ENCODE measurements at regions not wholly inside any gene's neighbourhood (a gene's known extent, or its start where the extent isn't known, plus 50 kb on each side); places are given as distances from the start of the nearest gene placed in this dataset.

DNA sequence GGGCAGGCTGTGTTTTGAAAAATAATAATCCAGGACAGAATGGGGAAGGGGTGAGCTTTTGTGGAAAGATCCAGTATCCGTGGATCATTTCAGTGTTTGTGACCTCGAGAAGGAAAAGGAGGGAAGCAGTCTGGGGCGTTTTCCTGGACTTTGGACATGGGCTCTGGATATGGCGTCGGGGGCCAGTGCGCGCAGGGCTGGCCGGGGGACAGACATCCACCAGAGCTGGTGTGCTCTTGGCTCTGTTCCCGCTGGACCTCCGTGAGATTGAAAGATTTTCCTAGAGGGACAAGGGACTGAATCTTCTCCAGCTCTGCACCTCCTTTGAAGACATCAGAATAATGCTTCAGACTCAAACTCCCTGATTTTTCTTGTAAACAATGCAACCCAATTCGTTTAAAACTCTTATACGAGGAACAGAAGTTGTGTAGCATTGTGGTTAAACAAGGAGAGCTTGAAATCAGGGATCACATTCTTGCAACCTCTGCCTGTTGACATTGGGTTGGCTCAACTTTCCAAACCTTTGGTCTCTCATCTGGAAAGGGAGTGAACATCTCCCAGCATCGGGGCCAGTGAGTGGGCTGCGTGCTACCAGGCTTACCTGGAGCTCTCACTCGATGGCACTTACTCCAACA is 75.9 kb downstream of the C16orf95 start:
- Mint-ChIP-seq H3K4me1 (peaks cover 5% of the 10 kb centered on the region), H3K4me3 (no peak overlapping the region), H3K27ac (no peak overlapping the region), H3K36me3 (no peaks in the 10 kb centered on the region), H3K9me3 (no peaks in the 10 kb centered on the region)
- no peak for DNase-seq (ENCODE audit: low spot score in 2 of 2)
- no peak for ATAC-seq

DNA sequence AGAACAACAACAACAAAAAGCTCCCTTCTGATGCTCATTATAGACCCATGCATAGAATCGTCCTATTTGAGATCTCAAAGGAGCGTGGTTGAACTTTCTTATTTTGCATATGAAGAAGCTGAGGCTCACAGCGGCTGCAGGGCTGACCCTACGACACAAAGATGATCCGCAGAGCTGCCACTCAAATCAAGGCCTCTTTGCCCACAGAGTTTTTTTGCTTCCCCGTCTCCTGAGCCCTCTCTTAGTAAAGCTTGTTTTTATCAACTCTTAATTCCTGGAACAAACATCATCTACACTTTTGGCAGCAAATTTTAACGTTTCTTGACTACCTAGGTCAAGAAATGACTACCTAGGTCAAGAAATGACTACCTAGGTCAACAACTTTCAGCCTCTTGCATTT is 73.7 kb downstream of the C16orf95 start:
- DNase-seq (ENCODE audit: low spot score in 2 of 2), result no peak
- no peak for ATAC-seq
- no peak overlapping the region for H3K4me3 Mint-ChIP-seq
- no peak overlapping the region for H3K27ac Mint-ChIP-seq
- no peaks in the 10 kb centered on the region for H3K36me3 Mint-ChIP-seq
- H3K9me3 Mint-ChIP-seq, result no peaks in the 10 kb centered on the region
- peaks cover 2% of the 10 kb centered on the region for H3K4me1 Mint-ChIP-seq

DNA sequence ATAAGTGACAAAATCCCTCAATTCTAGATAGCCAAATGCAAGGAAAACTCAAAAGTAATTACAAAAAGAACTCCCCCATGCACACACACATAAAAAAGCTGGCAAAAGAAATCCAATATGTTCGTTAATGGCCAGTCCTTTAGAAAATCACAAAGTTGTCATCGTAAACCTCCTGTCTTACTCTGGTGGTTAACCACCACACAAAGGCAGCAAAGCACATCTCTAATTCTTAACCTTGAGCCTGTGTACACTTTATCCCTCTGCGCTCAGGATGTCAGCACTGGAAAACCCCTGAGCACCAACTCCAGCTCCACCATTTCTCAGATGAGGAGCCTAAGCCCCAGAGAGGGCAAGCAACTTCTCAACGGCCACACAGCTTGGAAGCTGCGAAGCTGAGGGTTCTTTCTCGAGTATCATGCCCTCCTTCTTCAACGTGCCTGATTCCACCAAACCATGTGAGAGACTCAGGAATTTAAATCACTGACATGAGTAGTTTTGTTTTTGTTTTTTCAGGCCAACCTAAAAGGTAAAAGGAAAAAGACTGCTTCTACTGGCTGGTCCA is 72.5 kb downstream of the C16orf95 start:
- H3K4me3 Mint-ChIP-seq, result no peak overlapping the region
- no peaks in the 10 kb centered on the region for H3K36me3 Mint-ChIP-seq
- peaks cover 5% of the 10 kb centered on the region for H3K4me1 Mint-ChIP-seq
- DNase-seq (ENCODE audit: low spot score in 2 of 2), result no peak
- H3K9me3 Mint-ChIP-seq, result no peaks in the 10 kb centered on the region
- no peak overlapping the region for H3K27ac Mint-ChIP-seq
- no peak for ATAC-seq

DNA sequence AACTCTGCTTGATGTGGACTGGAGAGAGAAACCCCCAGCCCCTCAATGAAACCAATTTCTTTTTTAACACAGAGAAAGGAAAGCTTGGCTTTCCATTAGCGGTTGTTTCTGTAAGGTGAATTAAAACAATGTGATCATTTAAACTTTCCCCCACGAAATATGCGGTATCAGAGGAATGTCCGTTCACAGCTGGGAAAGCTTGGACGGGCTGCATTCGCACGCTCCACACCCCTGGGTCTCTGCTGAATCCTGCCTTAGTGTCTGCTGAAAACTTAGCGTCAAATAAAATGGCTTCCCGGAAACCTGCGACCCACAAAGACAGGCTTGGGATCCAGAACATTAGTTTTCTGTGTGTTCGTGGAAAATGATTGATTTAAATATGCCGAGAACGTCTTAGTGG is 71.7 kb downstream of the C16orf95 start:
- no peak for DNase-seq (ENCODE audit: low spot score in 2 of 2)
- ATAC-seq, result no peak
- no peak overlapping the region for H3K27ac Mint-ChIP-seq
- H3K36me3 Mint-ChIP-seq, result no peaks in the 10 kb centered on the region
- H3K4me3 Mint-ChIP-seq, result no peak overlapping the region
- H3K9me3 Mint-ChIP-seq, result no peaks in the 10 kb centered on the region
- H3K4me1 Mint-ChIP-seq, result peaks cover 5% of the 10 kb centered on the region

DNA sequence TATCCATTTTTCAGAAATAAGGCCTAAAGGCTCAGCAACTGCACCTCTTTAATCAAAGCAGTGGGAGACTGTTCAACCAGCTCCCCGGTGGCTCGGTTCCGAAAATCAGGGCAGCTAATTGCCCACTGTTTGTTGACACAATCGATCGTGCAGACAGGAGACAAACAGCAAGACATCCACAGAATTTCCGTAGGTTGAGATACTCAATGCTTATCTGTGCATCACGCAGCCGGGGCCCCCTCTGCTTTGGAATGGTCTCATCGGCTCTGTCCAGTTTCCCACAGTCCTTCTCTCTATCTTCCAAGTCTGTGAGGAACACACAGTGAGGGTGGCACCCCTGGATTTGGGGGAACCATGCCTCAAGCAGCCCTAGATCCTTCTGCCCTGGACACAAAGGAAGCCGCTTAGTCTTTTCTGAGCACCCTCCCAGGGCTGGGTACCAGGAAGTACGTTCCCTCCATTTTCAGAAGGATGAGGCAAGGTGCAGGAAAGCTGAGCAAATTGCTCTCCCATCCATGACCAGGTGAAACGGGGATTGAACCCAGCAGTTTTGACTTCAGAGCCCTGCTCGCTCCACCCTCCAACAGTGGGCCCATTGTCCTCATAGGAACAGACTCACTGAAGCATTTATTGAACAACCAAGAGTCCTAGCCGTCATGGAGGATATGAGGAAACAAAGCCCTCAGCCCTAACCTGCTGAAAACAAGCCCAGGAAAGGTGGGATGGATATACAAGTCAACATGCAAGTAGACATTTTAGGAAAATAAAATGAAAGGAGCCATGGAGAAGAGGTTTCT is 70.7 kb downstream of the C16orf95 start:
- Mint-ChIP-seq H3K4me1 (peaks cover 5% of the 10 kb centered on the region), H3K27ac (no peak overlapping the region), H3K4me3 (no peak overlapping the region), H3K9me3 (no peaks in the 10 kb centered on the region), H3K36me3 (no peaks in the 10 kb centered on the region)
- DNase-seq (ENCODE audit: low spot score in 2 of 2), result no peak
- no peak for ATAC-seq

DNA sequence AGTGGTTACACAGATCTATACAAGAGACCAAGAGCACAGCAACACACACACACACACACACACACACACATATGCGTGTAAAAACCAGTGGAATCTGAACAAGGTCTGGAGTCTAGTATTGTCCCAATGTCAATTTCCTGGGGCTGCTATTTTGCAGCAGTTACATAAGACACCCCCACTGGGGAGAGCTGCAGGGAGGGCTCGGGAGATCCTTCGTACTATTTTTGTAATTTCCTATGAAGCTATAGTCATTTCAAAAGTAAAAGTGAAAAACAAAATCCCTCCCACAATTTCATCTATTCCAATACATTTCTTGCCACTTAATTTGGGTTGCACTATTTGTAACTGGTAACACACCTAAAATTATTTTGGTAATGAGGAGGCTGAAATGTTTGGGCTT is 68.5 kb downstream of the C16orf95 start:
- ATAC-seq (no peak), DNase-seq (ENCODE audit: low spot score in 2 of 2) (no peak)
- Mint-ChIP-seq H3K4me3 (no peak overlapping the region), H3K27ac (no peak overlapping the region), H3K4me1 (peaks cover 5% of the 10 kb centered on the region), H3K36me3 (no peaks in the 10 kb centered on the region), H3K9me3 (no peaks in the 10 kb centered on the region)

DNA sequence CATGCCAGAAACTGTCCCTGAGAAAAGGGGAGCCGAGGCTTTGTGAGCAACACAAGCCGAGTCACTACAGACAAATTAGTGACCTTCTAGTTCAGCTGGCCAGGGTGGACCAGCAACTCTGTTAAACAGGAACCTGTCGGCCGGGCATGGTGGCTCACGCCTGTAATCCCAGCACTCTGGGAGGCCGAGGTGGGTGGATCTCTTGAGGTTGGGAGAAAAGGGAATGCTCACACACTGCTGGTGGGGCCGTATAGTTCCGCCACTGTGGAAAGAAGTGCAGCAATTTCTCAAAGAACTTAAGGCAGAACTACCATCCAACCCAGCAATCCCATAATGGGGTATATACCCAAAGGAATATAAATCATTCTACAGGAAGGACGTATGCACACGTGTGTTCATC is 67.8 kb downstream of the C16orf95 start:
- no peaks in the 10 kb centered on the region for H3K9me3 Mint-ChIP-seq
- H3K4me3 Mint-ChIP-seq, result no peak overlapping the region
- H3K27ac Mint-ChIP-seq, result no peak overlapping the region
- peaks cover 5% of the 10 kb centered on the region for H3K4me1 Mint-ChIP-seq
- DNase-seq (ENCODE audit: low spot score in 2 of 2), result no peak
- ATAC-seq, result no peak
- H3K36me3 Mint-ChIP-seq, result no peaks in the 10 kb centered on the region

DNA sequence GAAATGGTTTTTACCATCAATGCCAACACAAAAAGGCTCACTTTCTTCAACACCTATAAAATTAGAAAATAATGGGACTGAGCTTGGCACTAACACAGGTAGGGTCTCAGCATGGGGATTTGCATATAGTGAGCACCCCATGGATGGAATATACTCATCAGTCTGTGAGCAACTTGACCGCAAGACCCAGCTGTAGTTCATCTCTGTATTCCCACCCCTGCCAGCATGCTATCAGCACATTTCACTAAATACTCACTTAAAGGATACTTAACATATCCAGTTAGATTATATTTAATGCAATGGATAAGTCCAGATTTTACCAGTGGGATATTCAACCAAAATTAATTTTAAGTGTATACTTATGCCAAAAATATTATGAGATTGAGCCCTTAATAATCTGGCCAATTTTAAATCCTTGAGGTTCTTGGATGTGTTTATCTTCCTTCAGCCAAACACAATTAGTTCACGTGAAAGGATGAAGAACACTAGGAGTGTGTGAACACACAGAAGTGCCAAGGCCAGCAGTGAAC is 66.7 kb downstream of the C16orf95 start:
- ATAC-seq (no peak), DNase-seq (ENCODE audit: low spot score in 2 of 2) (no peak)
- peaks cover 5% of the 10 kb centered on the region for H3K4me1 Mint-ChIP-seq
- no peak overlapping the region for H3K4me3 Mint-ChIP-seq
- H3K36me3 Mint-ChIP-seq, result no peaks in the 10 kb centered on the region
- H3K9me3 Mint-ChIP-seq, result no peaks in the 10 kb centered on the region
- no peak overlapping the region for H3K27ac Mint-ChIP-seq

DNA sequence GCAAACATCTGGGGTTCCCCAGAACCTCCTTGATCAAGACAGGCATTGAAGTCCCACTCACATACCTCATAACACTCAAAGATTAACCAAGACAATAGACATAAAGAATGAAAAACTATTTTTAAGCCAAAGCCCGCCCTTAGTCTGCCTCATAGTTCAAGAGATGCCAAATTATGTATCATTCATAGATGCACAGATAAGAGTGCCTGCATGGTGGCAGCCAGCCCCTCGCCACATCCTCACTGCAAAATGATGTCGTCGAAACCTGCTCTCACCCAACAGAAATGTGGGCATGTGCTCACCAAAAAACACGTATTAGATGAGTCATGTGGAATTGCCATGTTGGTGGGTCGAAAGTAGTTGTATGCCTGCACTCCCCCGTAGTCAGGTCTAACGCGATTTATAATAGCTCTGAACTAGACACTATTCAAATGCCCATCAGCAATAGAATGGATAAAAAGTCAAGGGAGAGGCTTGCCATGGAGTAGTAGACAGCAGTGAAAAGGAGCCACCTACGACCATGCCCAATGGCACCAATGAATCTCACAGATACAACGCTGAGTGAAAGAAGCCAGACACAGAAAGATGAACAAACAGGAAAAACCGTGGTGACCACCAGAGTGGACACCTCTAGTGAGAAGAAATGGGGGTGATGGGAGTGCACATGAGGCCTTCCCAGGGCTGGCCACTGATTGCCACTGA is 64.8 kb downstream of the C16orf95 start:
- peaks cover 5% of the 10 kb centered on the region for H3K4me1 Mint-ChIP-seq
- DNase-seq (ENCODE audit: low spot score in 2 of 2) (no peak), ATAC-seq (peak; percentile 72)
- H3K9me3 Mint-ChIP-seq, result no peaks in the 10 kb centered on the region
- no peaks in the 10 kb centered on the region for H3K36me3 Mint-ChIP-seq
- no peak overlapping the region for H3K27ac Mint-ChIP-seq
- no peak overlapping the region for H3K4me3 Mint-ChIP-seq

All from stimulated activated effector memory CD8-positive, alpha-beta T cell treated with anti-CD3 and anti-CD28 coated beads, Interleukin-12 subunit alpha, Interleukin-12 subunit beta, amount 100 ng/mL, for 72 hours (primary cell).